ENCODE measurements at regions not wholly inside any gene's neighbourhood (a gene's known extent, or its start where the extent isn't known, plus 50 kb on each side); places are given as distances from the start of the nearest gene placed in this dataset.

- no peak for FAIRE-seq
- Histone ChIP-seq H3K4me1 (ENCODE audit: control insufficient read depth, insufficient read depth, low read length) (no peaks in the 10 kb centered on the region; the same call in 1 of the 2 replicates), H3K79me2 (ENCODE audit: control insufficient read depth, insufficient read depth, low read length) (no peaks in the 10 kb centered on the region), H4K20me1 (ENCODE audit: control insufficient read depth, insufficient read depth) (no peaks in the 10 kb centered on the region), H3K4me2 (ENCODE audit: control insufficient read depth, insufficient read depth) (no peak overlapping the region), H2AFZ (ENCODE audit: control insufficient read depth, low read depth, low read length) (no peak overlapping the region), H3K27ac (ENCODE audit: control insufficient read depth, insufficient read depth) (no peak overlapping the region), H3K9ac (ENCODE audit: control insufficient read depth, insufficient read depth, low read length) (no peak overlapping the region), H3K9me3 (replicated peaks; ENCODE audit: control insufficient read depth, insufficient read depth, low read length) (no peaks in the 10 kb centered on the region), H3K4me3 (no peak overlapping the region), H3K27me3 (replicated peaks in 1 of 2; ENCODE audit: control insufficient read depth in 2 of 2, insufficient read depth in 2 of 2, low read length in 1 of 2) (no peaks in the 10 kb centered on the region), H3K36me3 (ENCODE audit: control insufficient read depth in 2 of 2, insufficient read depth in 2 of 2, low read length in 1 of 2) (no peaks in the 10 kb centered on the region)
- TF ChIP-seq POU2F2 (IDR thresholded peaks at IDR 0.05; ENCODE audit: borderline replicate concordance, low read depth, low read length) (0 out of 3 replicates have a peak, but pooled peaks have one; percentile 22), NKRF (conservative IDR thresholded peaks at IDR 0.05) (no peak)
- ChIA-PET SMC1A (ENCODE audit: uncharacterized antibody, unreplicated experiment) (no interaction called here), POLR2A (no interaction called here), RAD21 (ENCODE audit: unreplicated experiment) (no interaction called here), CTCF (no interaction called here)
- in situ Hi-C loops (cut with MboI) (no loop called here), intact Hi-C loops (cut with micrococcal nuclease; ENCODE audit: unreplicated experiment) (no loop called here)
- peak; percentile 29; the same call in 1 of the 3 replicates for ATAC-seq
- BruUV-seq (replicated peaks): no TSS peak
- WGBS (ENCODE audit: insufficient coverage, insufficient replicate concordance, low lambda C conversion rate, missing lambda C conversion rate): 5% methylated on average over 2 of the region's 2 CpGs
- no peak for DNase-seq (ENCODE audit: low read depth, low spot score)
Observed at GRCh38 chr4:57866468-57867171, 756.4 kb upstream of the IGFBP7 start.

GRCh38 chr4:57865264-57865663 is 755.1 kb upstream of the IGFBP7 start:
- RAD21 ChIA-PET (ENCODE audit: unreplicated experiment): no interaction called here
- SMC1A ChIA-PET (ENCODE audit: uncharacterized antibody, unreplicated experiment): interaction anchor here (1.3 kb wide), 1 partner anchor 9 kb away, joined by 3 read pairs; no protein-coding TSS in a partner anchor
- CTCF ChIA-PET: no interaction called here
- TF ChIP-seq KAT2A (conservative IDR thresholded peaks at IDR 0.05; ENCODE audit: control insufficient read depth, low read depth, low read length) (no peak), TCF3 (IDR thresholded peaks at IDR 0.05; ENCODE audit: borderline replicate concordance, insufficient read depth, low read depth, low read length) (no peak), HDGF (IDR thresholded peaks at IDR 0.05) (no peak), PAX8 (IDR thresholded peaks at IDR 0.05) (no peak), MYB (IDR thresholded peaks at IDR 0.05; ENCODE audit: borderline replicate concordance, low read depth, low read length) (no peak), IRF5 (IDR thresholded peaks at IDR 0.05; ENCODE audit: borderline replicate concordance) (no peak), FOS (IDR thresholded peaks at IDR 0.05; ENCODE audit: borderline replicate concordance, extremely low read depth, insufficient read length) (no peak)

More at GRCh38 chr4:57865264-57865663, 755.1 kb upstream of the IGFBP7 start:
- peak overlapping the region; percentile 33; the same call in 1 of the 2 replicates for H3K4me2 ChIP-seq (ENCODE audit: control insufficient read depth, insufficient read depth)
- POLR2A ChIA-PET: no interaction called here
- in situ Hi-C loops (cut with MboI): no loop called here
- BruUV-seq (replicated peaks): no TSS peak
- no peak overlapping the region for H3K9ac ChIP-seq (ENCODE audit: control insufficient read depth, insufficient read depth, low read length)
- no peak overlapping the region for H2AFZ ChIP-seq (ENCODE audit: control insufficient read depth, low read depth, low read length)
- H4K20me1 ChIP-seq (ENCODE audit: control insufficient read depth, insufficient read depth): no peaks in the 10 kb centered on the region
- 0% methylated on average over 1 of the region's 1 CpG for WGBS (ENCODE audit: insufficient coverage, insufficient replicate concordance, low lambda C conversion rate, missing lambda C conversion rate)
- FAIRE-seq (no peak), DNase-seq (ENCODE audit: low read depth, low spot score) (peak; percentile 17), ATAC-seq (peak; percentile 95)
- H3K27ac ChIP-seq (ENCODE audit: control insufficient read depth, insufficient read depth): no peak overlapping the region
- no peaks in the 10 kb centered on the region; the same call in 1 of the 2 replicates for H3K4me1 ChIP-seq (ENCODE audit: control insufficient read depth, insufficient read depth, low read length)
- no peaks in the 10 kb centered on the region for H3K36me3 ChIP-seq (ENCODE audit: control insufficient read depth in 2 of 2, insufficient read depth in 2 of 2, low read length in 1 of 2)
- no peaks in the 10 kb centered on the region for H3K27me3 ChIP-seq (replicated peaks in 1 of 2; ENCODE audit: control insufficient read depth in 2 of 2, insufficient read depth in 2 of 2, low read length in 1 of 2)
- H3K9me3 ChIP-seq (replicated peaks; ENCODE audit: control insufficient read depth, insufficient read depth, low read length): no peaks in the 10 kb centered on the region
- no peak overlapping the region for H3K4me3 ChIP-seq
- no peaks in the 10 kb centered on the region for H3K79me2 ChIP-seq (ENCODE audit: control insufficient read depth, insufficient read depth, low read length)
- intact Hi-C loops (cut with micrococcal nuclease; ENCODE audit: unreplicated experiment): no loop called here

All from GM12878 (cell line).